HepG2 (cell line): ENCODE measurements at regions not wholly inside any gene's neighbourhood (a gene's known extent, or its start where the extent isn't known, plus 50 kb on each side); places are given as distances from the start of the nearest gene placed in this dataset.

Experiments
- ATAC-seq: fragments of 200-7000 bp; cut with Tn5 transposase; 3 replicates; pipeline ENCODE4 v1.9.1; 2020; ENCODE audit warnings: mild to moderate bottlenecking, moderate library complexity
- BruUV-seq: library from RNA; stranded (reverse); fragments of 400-500 nt; replicated peaks from 2 replicates; lab custom pipeline; 2021; lab: Mats Ljungman, UMichigan
- CTCF ChIA-PET: fragments of 300-600 bp; formaldehyde crosslinking; extraction: SDS; loops from one replicate; lab custom pipeline; 2021; ENCODE audit warnings: low total read pairs, inconsistent platforms, low intra/inter-chr PET ratio; lab: Yijun Ruan, JAX
- POLR2A ChIA-PET: fragments of 350-600 bp; sonication (Branson Sonifier 250); formaldehyde crosslinking; loops from one replicate; lab custom pipeline; 2020; ENCODE audit warnings: antibody characterized with exemption, inconsistent platforms; lab: Yijun Ruan, JAX
- DNase-seq: peaks from one replicate; pipeline ENCODE4 v3.0.0-alpha.2; 2015; ENCODE audit warnings: low spot score
- FAIRE-seq: peaks from 3 replicates; lab custom pipeline; 2011; peaks lifted over from hg19 to GRCh38; lab: Jason Lieb, UNC
- H2AFZ ChIP-seq: one replicate; pipeline ENCODE4 v1.6.1; 2011; ENCODE audit warnings: low read length, inconsistent platforms
- H3K27ac ChIP-seq: fragments of 300-600 bp; 3 replicates; pipeline ENCODE4 v1.8.0; 2011; ENCODE audit warnings: mixed run types, mild to moderate bottlenecking, mixed read lengths, low read length, inconsistent platforms; ENCODE audit not compliant: insufficient read depth; ENCODE audit errors: extremely low read length
- H3K27me3 ChIP-seq, 2 experiments: fragments of 200-600 bp in 1 of 2; 2 replicates in 1 of 2; 3 replicates in 1 of 2; pipeline versions ENCODE4 v1.6.0 to v1.8.0; 2011; ENCODE audit warnings: low read length in 2 of 2, mild to moderate bottlenecking in 2 of 2, moderate library complexity in 2 of 2, inconsistent platforms in 1 of 2; ENCODE audit not compliant: insufficient read depth in 2 of 2, control insufficient read depth in 1 of 2
- H3K36me3 ChIP-seq, 2 experiments: fragments of 200-600 bp in 1 of 2; replicated peaks in 1 of 2; 2 replicates in 1 of 2; 3 replicates in 1 of 2; pipeline versions ENCODE4 v1.5.1 to v1.8.0; 2011; ENCODE audit warnings: low read length in 2 of 2, inconsistent platforms in 1 of 2; ENCODE audit not compliant: insufficient read depth in 2 of 2, control insufficient read depth in 1 of 2
- H3K4me1 ChIP-seq: 2 replicates; pipeline ENCODE4 v1.5.1; 2012; ENCODE audit warnings: low read length, inconsistent platforms; ENCODE audit not compliant: insufficient read depth
- H3K4me2 ChIP-seq: 2 replicates; pipeline ENCODE4 v1.6.0; 2011; ENCODE audit warnings: low read depth, low read length, inconsistent platforms
- H3K4me3 ChIP-seq, 3 experiments: fragments of 200-600 bp in 1 of 3; sonication (generic), shearing (Covaris generic) in 1 of 3; replicated peaks in 1 of 3; 2 replicates each; pipeline ENCODE4 v1.5.1; 2011 to 2016; ENCODE audit warnings: low read length in 3 of 3, inconsistent platforms in 2 of 3, low read depth in 2 of 3, mild to moderate bottlenecking in 2 of 3, control low read depth in 1 of 3, mixed read lengths in 1 of 3; ENCODE audit not compliant: insufficient read depth in 1 of 3
- H3K79me2 ChIP-seq: one replicate; pipeline ENCODE4 v1.6.1; 2011; ENCODE audit warnings: low read length, inconsistent platforms; ENCODE audit not compliant: insufficient read depth
- H3K9ac ChIP-seq: 2 replicates; pipeline ENCODE4 v1.6.0; 2011; ENCODE audit warnings: mild to moderate bottlenecking, low read depth, low read length, inconsistent platforms; ENCODE audit not compliant: insufficient read depth
- H3K9me3 ChIP-seq: 2 replicates; pipeline ENCODE4 v1.5.1; 2012; ENCODE audit warnings: mild to moderate bottlenecking, low read length
- H4K20me1 ChIP-seq: 2 replicates; pipeline ENCODE4 v1.6.0; 2011; ENCODE audit warnings: inconsistent platforms, mild to moderate bottlenecking, low read length, moderate library complexity; ENCODE audit not compliant: insufficient read depth
- NCOR1 ChIP-seq: fragments of 200-600 bp; sonication (generic); IDR thresholded peaks from 2 replicates; pipeline ENCODE4 v1.7.0; 2017; ENCODE audit warnings: antibody characterized with exemption, low read length, borderline replicate concordance
- NPAS2 ChIP-seq: sonication (generic); formaldehyde crosslinking; IDR thresholded peaks from 2 replicates; pipeline ENCODE4 v1.8.0; 2022; ENCODE audit warnings: mild to moderate bottlenecking, missing genetic modification reagents, borderline replicate concordance
- POLR2A ChIP-seq, 2 experiments: IDR thresholded peaks; 2 replicates each; pipeline ENCODE4 v1.6.1; 2011; ENCODE audit warnings: low read depth in 2 of 2, low read length in 2 of 2, mild to moderate bottlenecking in 1 of 2, moderate library complexity in 1 of 2; ENCODE audit not compliant: insufficient read depth in 1 of 2
- SMAD9 ChIP-seq: sonication (generic); formaldehyde crosslinking; IDR thresholded peaks from 2 replicates; pipeline ENCODE4 v1.5.1; 2020; ENCODE audit warnings: mild to moderate bottlenecking, missing genetic modification reagents
- TMF1 ChIP-seq: sonication (generic); formaldehyde crosslinking; IDR thresholded peaks from 2 replicates; pipeline ENCODE4 v1.8.1; 2022; ENCODE audit warnings: low read depth, missing genetic modification reagents
- ZBTB43 ChIP-seq: sonication (generic); formaldehyde crosslinking; conservative IDR thresholded peaks from 2 replicates; pipeline ENCODE4 v1.4.0; 2020; ENCODE audit warnings: missing genetic modification reagents
- ZNF609 ChIP-seq: sonication (generic); formaldehyde crosslinking; IDR thresholded peaks from 2 replicates; pipeline ENCODE4 v1.4.0; 2020; ENCODE audit warnings: mild to moderate bottlenecking, missing genetic modification reagents, borderline replicate concordance
- WGBS: methylation state at CpG from one replicate; pipeline ENCODE4 v1.1.6; 2017; ENCODE audit warnings: low lambda C conversion rate; 5-methylcytosine and 5-hydroxymethylcytosine counted together
- in situ Hi-C: cut with HindIII; loops from 2 replicates; pipeline ENCODE4 v1.10.0; 2017; ENCODE audit warnings: low pct_unique_long_range_greater_than_20kb; ENCODE audit not compliant: extremely low pct_ligation_motif_present
- intact Hi-C: fragments of 100-400 bp; cut with micrococcal nuclease; formaldehyde crosslinking; loops from one replicate; pipeline ENCODE4 v1.10.0; 2022; ENCODE audit not compliant: unreplicated experiment

- no peak for TF ChIP-seq ZNF609
Observed at GRCh38 chr2:64376926-64377325, 77.0 kb upstream of the LGALSL start (continued).

- CTCF ChIA-PET, result no interaction called here
- in situ Hi-C loops (no loop called here), intact Hi-C loops (no loop called here)
- no peaks in the 10 kb centered on the region for H4K20me1 ChIP-seq
- no peak overlapping the region for H3K27ac ChIP-seq
- no peak for ATAC-seq
- H3K79me2 ChIP-seq, result no peaks in the 10 kb centered on the region
- H3K4me1 ChIP-seq, result no peaks in the 10 kb centered on the region
- H3K36me3 ChIP-seq, result no peaks in the 10 kb centered on the region
- WGBS, result 45% methylated on average over 7 of the region's 7 CpGs
- no peak for DNase-seq
- POLR2A ChIA-PET, result no interaction called here
- FAIRE-seq, result no peak
- BruUV-seq, result no TSS peak
- peaks cover 0 to 3% of the 10 kb centered on the region in 2 experiments; a peak in 2 of 5 replicates for H3K27me3 ChIP-seq
- no peak overlapping the region for H3K4me3 ChIP-seq
- no peak overlapping the region for H2AFZ ChIP-seq
- TF ChIP-seq ZBTB43 (CRISPR knock-in tag) (no peak), NPAS2 (no peak), NCOR1 (no peak), POLR2A (IDR thresholded peaks at IDR 0.05; ENCODE audit: insufficient read depth in 1 of 2, low read depth in 2 of 2, low read length in 2 of 2) (no peak), SMAD9 (CRISPR knock-in tag) (no peak), TMF1 (no peak)
- no peak overlapping the region for H3K9ac ChIP-seq
- H3K9me3 ChIP-seq, result no peaks in the 10 kb centered on the region
- H3K4me2 ChIP-seq, result no peak overlapping the region
Observed at GRCh38 chr2:64379186-64379585, 74.8 kb upstream of the LGALSL start.
